ENCODE measurements at regions not wholly inside any gene's neighbourhood (a gene's known extent, or its start where the extent isn't known, plus 50 kb on each side); places are given as distances from the start of the nearest gene placed in this dataset.

DNA sequence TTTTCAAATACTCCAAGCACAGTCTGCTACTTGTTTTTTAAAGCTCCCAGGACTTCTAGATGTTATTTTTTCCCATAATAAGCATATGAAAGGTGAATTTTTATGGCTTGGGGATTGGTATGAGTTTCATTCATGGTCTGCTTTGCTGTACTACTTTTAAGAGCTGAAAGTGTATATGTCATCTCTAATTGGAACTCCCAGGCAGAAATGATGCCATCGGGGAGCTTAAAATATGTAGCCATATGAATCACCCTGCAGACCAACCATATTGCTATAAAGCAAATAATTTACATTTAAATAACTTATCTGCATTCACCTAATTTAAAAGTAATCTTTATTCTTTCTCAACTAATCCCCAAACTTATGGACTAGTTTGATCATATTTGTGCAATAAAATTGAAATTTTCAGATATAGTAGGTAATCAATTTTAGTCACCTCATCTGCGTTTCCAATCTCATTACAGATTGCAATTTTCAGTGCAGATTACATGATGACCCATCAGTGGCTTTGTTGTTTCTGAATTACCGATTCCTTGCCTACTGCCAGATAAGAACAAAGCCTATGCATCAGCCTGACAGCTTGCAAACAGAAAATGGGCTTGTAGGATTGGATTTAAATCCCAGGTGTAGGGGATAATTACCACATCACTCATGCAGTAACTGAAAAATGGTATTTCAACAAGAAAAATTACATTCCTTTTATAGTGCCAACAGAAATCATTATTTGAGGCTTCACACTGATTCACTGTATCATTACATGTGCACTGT, 689.4 kb downstream of the NOVA1 start:
- Histone ChIP-seq H3K27me3 (ENCODE audit: insufficient read depth, low read length) (no peaks in the 10 kb centered on the region), H4K20me1 (ENCODE audit: insufficient read depth, low read length) (no peaks in the 10 kb centered on the region), H3K4me3 (ENCODE audit: insufficient read depth, low read length) (no peak overlapping the region), H3K4me1 (ENCODE audit: insufficient read depth, low read length) (no peaks in the 10 kb centered on the region), H3K4me2 (ENCODE audit: insufficient read depth, low read length) (no peak overlapping the region), H2AFZ (ENCODE audit: low read length) (no peak overlapping the region), H3K79me2 (ENCODE audit: insufficient read depth, low read length) (no peaks in the 10 kb centered on the region), H3K36me3 (ENCODE audit: insufficient read depth, low read length) (no peaks in the 10 kb centered on the region), H3K27ac (ENCODE audit: low read depth, low read length) (no peak overlapping the region), H3K9me3 (ENCODE audit: low read depth, low read length) (peaks cover 3% of the 10 kb centered on the region)
- no peak for DNase-seq (ENCODE audit: insufficient read length, low spot score, missing footprints)
- TF ChIP-seq, protein P1, sequence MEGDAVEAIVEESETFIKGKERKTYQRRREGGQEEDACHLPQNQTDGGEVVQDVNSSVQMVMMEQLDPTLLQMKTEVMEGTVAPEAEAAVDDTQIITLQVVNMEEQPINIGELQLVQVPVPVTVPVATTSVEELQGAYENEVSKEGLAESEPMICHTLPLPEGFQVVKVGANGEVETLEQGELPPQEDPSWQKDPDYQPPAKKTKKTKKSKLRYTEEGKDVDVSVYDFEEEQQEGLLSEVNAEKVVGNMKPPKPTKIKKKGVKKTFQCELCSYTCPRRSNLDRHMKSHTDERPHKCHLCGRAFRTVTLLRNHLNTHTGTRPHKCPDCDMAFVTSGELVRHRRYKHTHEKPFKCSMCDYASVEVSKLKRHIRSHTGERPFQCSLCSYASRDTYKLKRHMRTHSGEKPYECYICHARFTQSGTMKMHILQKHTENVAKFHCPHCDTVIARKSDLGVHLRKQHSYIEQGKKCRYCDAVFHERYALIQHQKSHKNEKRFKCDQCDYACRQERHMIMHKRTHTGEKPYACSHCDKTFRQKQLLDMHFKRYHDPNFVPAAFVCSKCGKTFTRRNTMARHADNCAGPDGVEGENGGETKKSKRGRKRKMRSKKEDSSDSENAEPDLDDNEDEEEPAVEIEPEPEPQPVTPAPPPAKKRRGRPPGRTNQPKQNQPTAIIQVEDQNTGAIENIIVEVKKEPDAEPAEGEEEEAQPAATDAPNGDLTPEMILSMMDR (IDR thresholded peaks at IDR 0.05; ENCODE audit: extremely low read depth, low read depth, low read length) = no peak

DNA sequence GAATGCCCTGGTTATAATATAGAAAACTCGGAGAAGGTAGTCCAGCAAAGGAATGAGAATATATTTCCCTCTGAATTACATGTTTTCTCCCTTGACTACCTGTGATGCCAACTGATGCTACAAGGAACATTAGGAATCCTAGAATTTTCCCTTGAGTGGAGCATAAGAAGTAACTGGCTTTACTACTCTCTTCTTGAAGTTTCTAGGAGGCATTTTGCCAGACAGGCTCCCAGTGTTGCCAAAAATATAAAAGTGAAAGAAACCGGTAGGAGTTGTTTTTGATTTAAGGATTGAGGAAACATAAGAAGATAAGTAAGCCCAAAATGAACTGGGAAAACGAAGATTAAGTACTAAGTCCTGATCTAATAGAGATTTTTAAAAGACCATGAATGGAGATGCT, 693.4 kb downstream of the NOVA1 start:
- TF ChIP-seq, protein P1 (IDR thresholded peaks at IDR 0.05; ENCODE audit: extremely low read depth, low read depth, low read length) = no peak
- H3K27ac ChIP-seq (ENCODE audit: low read depth, low read length) = no peak overlapping the region
- no peaks in the 10 kb centered on the region for H3K4me1 ChIP-seq (ENCODE audit: insufficient read depth, low read length)
- H3K27me3 ChIP-seq (ENCODE audit: insufficient read depth, low read length) = no peaks in the 10 kb centered on the region
- no peak for DNase-seq (ENCODE audit: insufficient read length, low spot score, missing footprints)
- H3K36me3 ChIP-seq (ENCODE audit: insufficient read depth, low read length) = no peaks in the 10 kb centered on the region
- no peaks in the 10 kb centered on the region for H3K9me3 ChIP-seq (ENCODE audit: low read depth, low read length)
- H3K4me2 ChIP-seq (ENCODE audit: insufficient read depth, low read length) = no peak overlapping the region
- no peak overlapping the region for H3K4me3 ChIP-seq (ENCODE audit: insufficient read depth, low read length)
- H3K79me2 ChIP-seq (ENCODE audit: insufficient read depth, low read length) = no peaks in the 10 kb centered on the region
- H4K20me1 ChIP-seq (ENCODE audit: insufficient read depth, low read length) = no peaks in the 10 kb centered on the region
- no peak overlapping the region for H2AFZ ChIP-seq (ENCODE audit: low read length)

DNA sequence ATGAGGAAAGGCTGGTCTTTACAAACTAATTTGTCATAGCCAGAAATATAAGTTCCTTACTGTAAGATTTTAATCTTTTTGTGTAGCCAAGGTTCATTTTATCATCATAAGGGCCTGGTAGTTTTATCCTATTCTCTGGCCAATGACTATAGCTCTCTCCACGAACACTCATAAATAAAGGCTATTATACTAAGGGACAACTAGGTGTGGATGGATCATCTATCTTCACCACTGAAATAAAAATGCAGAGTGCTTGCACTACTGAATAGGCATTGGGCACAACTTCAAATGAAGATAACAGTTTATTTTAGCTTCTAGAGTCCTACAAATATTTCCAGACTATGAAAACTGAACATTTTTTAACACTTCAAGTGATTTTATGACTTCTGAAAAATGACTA, 698.6 kb downstream of the NOVA1 start:
- Histone ChIP-seq H3K9me3 (ENCODE audit: low read depth, low read length) (no peaks in the 10 kb centered on the region), H2AFZ (ENCODE audit: low read length) (no peak overlapping the region), H3K27ac (ENCODE audit: low read depth, low read length) (no peak overlapping the region), H3K79me2 (ENCODE audit: insufficient read depth, low read length) (no peaks in the 10 kb centered on the region), H3K4me3 (ENCODE audit: insufficient read depth, low read length) (no peak overlapping the region), H3K4me1 (ENCODE audit: insufficient read depth, low read length) (no peaks in the 10 kb centered on the region), H3K36me3 (ENCODE audit: insufficient read depth, low read length) (no peaks in the 10 kb centered on the region), H3K4me2 (ENCODE audit: insufficient read depth, low read length) (no peak overlapping the region), H4K20me1 (ENCODE audit: insufficient read depth, low read length) (no peaks in the 10 kb centered on the region), H3K27me3 (ENCODE audit: insufficient read depth, low read length) (no peaks in the 10 kb centered on the region)
- DNase-seq (ENCODE audit: insufficient read length, low spot score, missing footprints) = no peak
- TF ChIP-seq, protein P1 (IDR thresholded peaks at IDR 0.05; ENCODE audit: extremely low read depth, low read depth, low read length) = no peak

DNA sequence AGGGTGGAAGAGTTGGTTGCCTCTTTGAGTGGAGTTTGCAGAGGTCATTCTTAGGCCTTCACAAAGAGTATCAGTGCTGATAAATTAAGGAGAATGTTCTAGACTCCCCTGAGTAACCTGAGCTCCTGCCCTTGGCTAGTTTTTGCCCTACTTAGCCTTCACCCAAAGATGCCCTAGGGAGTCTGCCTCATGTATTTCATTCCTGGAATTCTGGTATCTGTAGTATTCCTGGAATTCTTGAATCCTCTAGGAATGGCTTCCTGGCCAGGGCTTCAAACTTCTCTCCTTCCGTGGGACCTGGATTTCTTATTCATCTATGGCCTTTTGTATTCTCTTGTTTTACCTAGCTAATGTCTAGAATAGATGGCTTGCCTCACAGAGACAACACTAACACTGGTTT, 701.1 kb downstream of the NOVA1 start:
- no peaks in the 10 kb centered on the region for H4K20me1 ChIP-seq (ENCODE audit: insufficient read depth, low read length)
- TF ChIP-seq, protein P1 (IDR thresholded peaks at IDR 0.05; ENCODE audit: extremely low read depth, low read depth, low read length) = no peak

More for the DNA sequence above, 701.1 kb downstream of the NOVA1 start:
- Histone ChIP-seq H3K4me3 (ENCODE audit: insufficient read depth, low read length) (no peak overlapping the region), H3K36me3 (ENCODE audit: insufficient read depth, low read length) (no peaks in the 10 kb centered on the region), H3K4me2 (ENCODE audit: insufficient read depth, low read length) (no peak overlapping the region), H3K79me2 (ENCODE audit: insufficient read depth, low read length) (no peaks in the 10 kb centered on the region), H2AFZ (ENCODE audit: low read length) (no peak overlapping the region), H3K9me3 (ENCODE audit: low read depth, low read length) (no peaks in the 10 kb centered on the region), H3K4me1 (ENCODE audit: insufficient read depth, low read length) (no peaks in the 10 kb centered on the region), H3K27me3 (ENCODE audit: insufficient read depth, low read length) (no peaks in the 10 kb centered on the region), H3K27ac (ENCODE audit: low read depth, low read length) (no peak overlapping the region)
- DNase-seq (ENCODE audit: insufficient read length, low spot score, missing footprints) = no peak
